Thoracic aorta (tissue), 2 donors: ENCODE measurements at regions not wholly inside any gene's neighbourhood (a gene's known extent, or its start where the extent isn't known, plus 50 kb on each side); places are given as distances from the start of the nearest gene placed in this dataset.

Experiments
- ATAC-seq: fragments of 150-250 bp; one replicate; pipeline ENCODE4 v1.8.0; 2017; ENCODE audit warnings: low read depth; ENCODE audit not compliant: insufficient number of reproducible peaks, low FRiP score
- DNase-seq: peaks from one replicate; pipeline ENCODE4 v3.0.0-alpha.2; 2020; ENCODE audit warnings: low spot score
- H3K27ac ChIP-seq, 2 donors: fragments of 200-600 bp; sonication (generic); 1 replicate in 1 of 2; 2 replicates in 1 of 2; pipeline ENCODE4 v1.5.1; 2016; ENCODE audit warnings: mild to moderate bottlenecking in 2 of 2, moderate library complexity in 2 of 2
- H3K27me3 ChIP-seq: fragments of 200-600 bp; sonication (generic); replicated peaks from 2 replicates; pipeline ENCODE4 v1.6.0; 2016; ENCODE audit warnings: mild to moderate bottlenecking; ENCODE audit not compliant: insufficient read depth
- H3K36me3 ChIP-seq: fragments of 200-600 bp; sonication (generic); one replicate; pipeline ENCODE4 v1.5.1; 2016
- H3K4me1 ChIP-seq, 2 donors: fragments of 200-600 bp; sonication (generic); 1 replicate in 1 of 2; 2 replicates in 1 of 2; pipeline versions ENCODE4 v1.5.1 to v1.6.0; 2016; ENCODE audit warnings: low read depth in 2 of 2, mild to moderate bottlenecking in 1 of 2; ENCODE audit not compliant: control insufficient read depth in 1 of 2
- H3K4me3 ChIP-seq: fragments of 200-600 bp; sonication (generic); 2 replicates; pipeline ENCODE4 v1.5.1; 2016; ENCODE audit warnings: mild to moderate bottlenecking
- H3K9me3 ChIP-seq: fragments of 200-600 bp; sonication (generic); 2 replicates; pipeline ENCODE4 v1.5.1; 2016
- CTCF ChIP-seq: fragments of 200-600 bp; sonication (generic); IDR thresholded peaks from one replicate; pipeline ENCODE4 v1.5.1; 2019; ENCODE audit warnings: antibody characterized with exemption

- no peaks in the 10 kb centered on the region for H3K9me3 ChIP-seq
- no peaks in the 10 kb centered on the region for H3K4me1 ChIP-seq
- ATAC-seq = no peak
- H3K27me3 ChIP-seq = no peaks in the 10 kb centered on the region
- no peak overlapping the region for H3K27ac ChIP-seq
- H3K36me3 ChIP-seq = no peaks in the 10 kb centered on the region
- DNase-seq = no peak
- H3K4me3 ChIP-seq = no peak overlapping the region
- TF ChIP-seq CTCF = no peak
These were observed 914.2 kb upstream of the RAG2 start for GRCh38 chr11:37512156-37512780.

DNA sequence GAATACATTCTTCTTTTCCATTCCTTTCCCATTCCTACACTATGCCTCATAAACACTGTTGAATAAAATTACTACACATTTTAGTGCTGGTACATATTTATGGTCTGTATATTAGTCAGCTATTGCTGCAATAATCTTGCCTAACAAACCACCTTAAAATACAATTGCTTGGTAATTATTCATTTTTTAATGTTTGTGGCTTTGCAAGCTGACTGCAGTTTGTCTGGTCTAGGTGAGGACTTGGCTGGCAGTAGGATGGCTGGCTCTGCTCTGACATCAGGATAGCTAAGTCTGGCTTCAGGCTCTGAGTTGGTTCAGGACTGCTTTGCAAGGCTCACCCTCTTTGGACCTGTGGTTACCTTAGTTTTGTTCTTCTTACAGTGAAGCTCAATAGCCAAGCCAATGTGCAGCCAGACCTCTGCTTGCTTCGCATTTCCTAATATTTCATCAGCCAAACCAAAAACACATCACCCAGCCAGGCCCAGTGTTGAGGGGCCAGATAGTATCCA, 913.4 kb upstream of the RAG2 start:
- Histone ChIP-seq H3K27me3 (no peaks in the 10 kb centered on the region), H3K36me3 (no peaks in the 10 kb centered on the region), H3K4me1 (no peaks in the 10 kb centered on the region), H3K9me3 (no peaks in the 10 kb centered on the region), H3K4me3 (no peak overlapping the region), H3K27ac (no peak overlapping the region)
- TF ChIP-seq CTCF = no peak
- DNase-seq = no peak
- no peak for ATAC-seq

DNA sequence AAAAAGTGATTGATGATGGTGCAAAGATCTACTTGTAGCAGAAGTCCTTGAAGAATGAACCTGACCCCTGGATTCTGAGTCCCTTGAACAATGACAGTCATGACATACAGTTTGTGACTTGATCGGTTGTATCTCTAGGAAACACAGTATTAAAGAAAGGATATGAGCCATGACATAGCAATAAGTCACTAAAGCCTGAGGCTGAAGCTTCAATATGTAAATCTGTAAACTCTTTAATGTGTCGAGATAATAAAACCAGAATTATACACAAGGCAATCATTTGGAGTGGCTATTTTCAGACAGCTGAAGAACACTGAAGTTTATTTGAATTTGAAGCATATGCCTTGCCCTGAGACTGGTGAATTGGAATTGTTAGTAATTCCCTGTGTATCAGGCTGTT, 911.5 kb upstream of the RAG2 start:
- Histone ChIP-seq H3K4me3 (no peak overlapping the region), H3K4me1 (no peaks in the 10 kb centered on the region), H3K9me3 (no peaks in the 10 kb centered on the region), H3K27ac (no peak overlapping the region), H3K36me3 (no peaks in the 10 kb centered on the region), H3K27me3 (no peaks in the 10 kb centered on the region)
- no peak for TF ChIP-seq CTCF
- ATAC-seq = no peak
- no peak for DNase-seq

- Histone ChIP-seq H3K4me3 (no peak overlapping the region), H3K27ac (no peak overlapping the region), H3K4me1 (no peaks in the 10 kb centered on the region), H3K9me3 (no peaks in the 10 kb centered on the region), H3K27me3 (no peaks in the 10 kb centered on the region), H3K36me3 (no peaks in the 10 kb centered on the region)
- ATAC-seq (no peak), DNase-seq (no peak)
- TF ChIP-seq CTCF = no peak
These were observed 908.5 kb upstream of the RAG2 start for GRCh38 chr11:37506531-37506930.

- no peaks in the 10 kb centered on the region for H3K36me3 ChIP-seq
- H3K9me3 ChIP-seq = no peaks in the 10 kb centered on the region
- no peak overlapping the region for H3K4me3 ChIP-seq
- DNase-seq (no peak), ATAC-seq (no peak)
- H3K4me1 ChIP-seq = no peaks in the 10 kb centered on the region
- TF ChIP-seq CTCF = no peak
- H3K27ac ChIP-seq = no peak overlapping the region
- H3K27me3 ChIP-seq = no peaks in the 10 kb centered on the region
These were observed 907.4 kb upstream of the RAG2 start for GRCh38 chr11:37505406-37505805.
